ENCODE measurements at regions not wholly inside any gene's neighbourhood (a gene's known extent, or its start where the extent isn't known, plus 50 kb on each side); places are given as distances from the start of the nearest gene placed in this dataset.

GRCh38 chr12:59181196-59181777, 261.0 kb upstream of the LRIG3 start:
- no peaks in the 10 kb centered on the region for H3K4me1 ChIP-seq (ENCODE audit: insufficient read depth, low read length)
- no peak overlapping the region for H2AFZ ChIP-seq (ENCODE audit: low read length)
- no peak overlapping the region for H3K4me2 ChIP-seq (ENCODE audit: insufficient read depth, low read length)
- no peaks in the 10 kb centered on the region for H3K36me3 ChIP-seq (ENCODE audit: insufficient read depth, low read length)
- DNase-seq (ENCODE audit: insufficient read length, low spot score, missing footprints): no peak
- H3K9me3 ChIP-seq (ENCODE audit: low read depth, low read length): no peaks in the 10 kb centered on the region
- no peaks in the 10 kb centered on the region for H4K20me1 ChIP-seq (ENCODE audit: insufficient read depth, low read length)
- no peaks in the 10 kb centered on the region for H3K27me3 ChIP-seq (ENCODE audit: insufficient read depth, low read length)
- H3K79me2 ChIP-seq (ENCODE audit: insufficient read depth, low read length): no peaks in the 10 kb centered on the region
- no peak overlapping the region for H3K27ac ChIP-seq (ENCODE audit: low read depth, low read length)
- no peak overlapping the region for H3K4me3 ChIP-seq (ENCODE audit: insufficient read depth, low read length)
- TF ChIP-seq CTCF (IDR thresholded peaks at IDR 0.05; ENCODE audit: extremely low read depth, low read depth, low read length): no peak

- H3K36me3 ChIP-seq (ENCODE audit: insufficient read depth, low read length): no peaks in the 10 kb centered on the region
- no peak overlapping the region for H3K27ac ChIP-seq (ENCODE audit: low read depth, low read length)
- no peak for DNase-seq (ENCODE audit: insufficient read length, low spot score, missing footprints)
- H3K79me2 ChIP-seq (ENCODE audit: insufficient read depth, low read length): no peaks in the 10 kb centered on the region
- TF ChIP-seq CTCF (IDR thresholded peaks at IDR 0.05; ENCODE audit: extremely low read depth, low read depth, low read length): no peak
- no peaks in the 10 kb centered on the region for H3K27me3 ChIP-seq (ENCODE audit: insufficient read depth, low read length)
- H3K9me3 ChIP-seq (ENCODE audit: low read depth, low read length): no peaks in the 10 kb centered on the region
- no peak overlapping the region for H3K4me2 ChIP-seq (ENCODE audit: insufficient read depth, low read length)
- no peaks in the 10 kb centered on the region for H4K20me1 ChIP-seq (ENCODE audit: insufficient read depth, low read length)
- no peaks in the 10 kb centered on the region for H3K4me1 ChIP-seq (ENCODE audit: insufficient read depth, low read length)
- H2AFZ ChIP-seq (ENCODE audit: low read length): no peak overlapping the region
- no peak overlapping the region for H3K4me3 ChIP-seq (ENCODE audit: insufficient read depth, low read length)
Observed at GRCh38 chr12:59179231-59179630, 258.9 kb upstream of the LRIG3 start.

GRCh38 chr12:59173695-59174094, 253.4 kb upstream of the LRIG3 start:
- Histone ChIP-seq H3K4me2 (ENCODE audit: insufficient read depth, low read length) (no peak overlapping the region), H3K36me3 (ENCODE audit: insufficient read depth, low read length) (no peaks in the 10 kb centered on the region), H3K9me3 (ENCODE audit: low read depth, low read length) (no peaks in the 10 kb centered on the region), H3K27me3 (ENCODE audit: insufficient read depth, low read length) (no peaks in the 10 kb centered on the region), H3K27ac (ENCODE audit: low read depth, low read length) (no peak overlapping the region), H4K20me1 (ENCODE audit: insufficient read depth, low read length) (no peaks in the 10 kb centered on the region), H3K79me2 (ENCODE audit: insufficient read depth, low read length) (no peaks in the 10 kb centered on the region), H3K4me1 (ENCODE audit: insufficient read depth, low read length) (no peaks in the 10 kb centered on the region), H3K4me3 (ENCODE audit: insufficient read depth, low read length) (no peak overlapping the region), H2AFZ (ENCODE audit: low read length) (no peak overlapping the region)
- TF ChIP-seq CTCF (IDR thresholded peaks at IDR 0.05; ENCODE audit: extremely low read depth, low read depth, low read length): no peak
- DNase-seq (ENCODE audit: insufficient read length, low spot score, missing footprints): no peak

- Histone ChIP-seq H3K4me2 (ENCODE audit: insufficient read depth, low read length) (no peak overlapping the region), H3K27me3 (ENCODE audit: insufficient read depth, low read length) (no peaks in the 10 kb centered on the region), H3K4me1 (ENCODE audit: insufficient read depth, low read length) (peaks cover 4% of the 10 kb centered on the region), H3K27ac (ENCODE audit: low read depth, low read length) (no peak overlapping the region), H4K20me1 (ENCODE audit: insufficient read depth, low read length) (no peaks in the 10 kb centered on the region), H3K79me2 (ENCODE audit: insufficient read depth, low read length) (no peaks in the 10 kb centered on the region), H3K36me3 (ENCODE audit: insufficient read depth, low read length) (no peaks in the 10 kb centered on the region), H3K9me3 (ENCODE audit: low read depth, low read length) (no peaks in the 10 kb centered on the region), H3K4me3 (ENCODE audit: insufficient read depth, low read length) (no peak overlapping the region), H2AFZ (ENCODE audit: low read length) (no peak overlapping the region)
- no peak for DNase-seq (ENCODE audit: insufficient read length, low spot score, missing footprints)
- TF ChIP-seq CTCF (IDR thresholded peaks at IDR 0.05; ENCODE audit: extremely low read depth, low read depth, low read length): no peak
Observed at GRCh38 chr12:59168647-59169046, 248.3 kb upstream of the LRIG3 start.

Measured in osteoblast (primary cell).